Left forelimb (tissue), 1 donor: ENCODE measurements at regions not wholly inside any gene's neighbourhood (a gene's known extent, or its start where the extent isn't known, plus 50 kb on each side); places are given as distances from the start of the nearest gene placed in this dataset.
"Not testable (repeated sequence)": the region's sequence is repeated elsewhere in the genome, so short reads cannot be mapped to it uniquely, and the experiment has no call there.

Source experiments
- DNase-seq: peaks from one replicate; pipeline ENCODE4 v3.0.0-alpha.2; 2018; ENCODE audit warnings: low spot score

GRCh38 chr2:192544371-192544955 lies 349.7 kb upstream of the TMEFF2 start:
- no peak for DNase-seq

- DNase-seq = not testable (repeated sequence)
These were observed 347.7 kb upstream of the TMEFF2 start for GRCh38 chr2:192542148-192543066.

GRCh38 chr2:192539306-192539705 lies 344.6 kb upstream of the TMEFF2 start:
- no peak for DNase-seq

- DNase-seq = no peak
These were observed 342.3 kb upstream of the TMEFF2 start for GRCh38 chr2:192536922-192537624.

- DNase-seq = no peak
These were observed 341.5 kb upstream of the TMEFF2 start for GRCh38 chr2:192535956-192536921.

GRCh38 chr2:192534072-192534471 lies 339.3 kb upstream of the TMEFF2 start:
- DNase-seq = no peak

GRCh38 chr2:192524642-192525251 lies 330.0 kb upstream of the TMEFF2 start:
- not testable (repeated sequence) for DNase-seq

GRCh38 chr2:192524214-192524613 lies 329.5 kb upstream of the TMEFF2 start:
- not testable (repeated sequence) for DNase-seq

- no peak for DNase-seq
These were observed 321.2 kb upstream of the TMEFF2 start for GRCh38 chr2:192515937-192516336.

- no peak for DNase-seq
These were observed 318.8 kb upstream of the TMEFF2 start for GRCh38 chr2:192513575-192513974.

- DNase-seq = not testable (repeated sequence)
These were observed 313.2 kb upstream of the TMEFF2 start for GRCh38 chr2:192507836-192508450.

GRCh38 chr2:192500550-192501200 lies 305.9 kb upstream of the TMEFF2 start:
- DNase-seq = no peak

- no peak for DNase-seq
These were observed 304.7 kb upstream of the TMEFF2 start for GRCh38 chr2:192499476-192499875.

- DNase-seq = no peak
These were observed 304.0 kb upstream of the TMEFF2 start for GRCh38 chr2:192498747-192499146.

- DNase-seq = not testable (repeated sequence)
These were observed 293.4 kb upstream of the TMEFF2 start for GRCh38 chr2:192488158-192488557.

- DNase-seq = no peak
These were observed 292.9 kb upstream of the TMEFF2 start for GRCh38 chr2:192487636-192488035.

- no peak for DNase-seq
These were observed 290.2 kb upstream of the TMEFF2 start for GRCh38 chr2:192484903-192485302.

GRCh38 chr2:192480984-192481383 lies 286.3 kb upstream of the TMEFF2 start:
- DNase-seq = no peak

GRCh38 chr2:192473331-192473730 lies 278.6 kb upstream of the TMEFF2 start:
- DNase-seq = no peak

- DNase-seq = no peak
These were observed 277.2 kb upstream of the TMEFF2 start for GRCh38 chr2:192471982-192472381.
